H9 (cell line): ENCODE measurements at regions not wholly inside any gene's neighbourhood (a gene's known extent, or its start where the extent isn't known, plus 50 kb on each side); places are given as distances from the start of the nearest gene placed in this dataset.

Experiments used
- DNase-seq: peaks from one replicate; pipeline ENCODE4 v3.0.0-alpha.2; 2017
- H2AFZ ChIP-seq: one replicate; pipeline ENCODE4 v1.6.1; 2013; ENCODE audit warnings: mild to moderate bottlenecking, low read length, control low read depth, moderate library complexity
- H2AK5ac ChIP-seq: 2 replicates; pipeline ENCODE4 v1.6.1; 2013; ENCODE audit warnings: low read length, control low read depth, mixed read lengths; ENCODE audit not compliant: insufficient read length
- H2BK120ac ChIP-seq: one replicate; pipeline ENCODE4 v1.6.1; 2013; ENCODE audit warnings: low read depth, mild to moderate bottlenecking, low read length, control low read depth, inconsistent platforms; ENCODE audit not compliant: poor library complexity, severe bottlenecking
- H2BK12ac ChIP-seq: 2 replicates; pipeline ENCODE4 v1.6.1; 2013; ENCODE audit warnings: low read length, control low read depth, mixed read lengths, low read depth; ENCODE audit not compliant: insufficient read length
- H2BK15ac ChIP-seq: 2 replicates; pipeline ENCODE4 v1.6.1; 2013; ENCODE audit warnings: low read depth, low read length, control low read depth
- H2BK20ac ChIP-seq: one replicate; pipeline ENCODE4 v1.6.1; 2013; ENCODE audit warnings: low read depth, mild to moderate bottlenecking, low read length, control low read depth, inconsistent platforms; ENCODE audit not compliant: poor library complexity, severe bottlenecking
- H2BK5ac ChIP-seq: 2 replicates; pipeline ENCODE4 v1.6.1; 2013; ENCODE audit warnings: low read length, control low read depth, mixed read lengths; ENCODE audit not compliant: insufficient read length
- H3K14ac ChIP-seq: 2 replicates; pipeline ENCODE4 v1.6.1; 2013; ENCODE audit warnings: low read length, control low read depth; ENCODE audit not compliant: insufficient read depth
- H3K18ac ChIP-seq: 2 replicates; pipeline ENCODE4 v1.6.1; 2013; ENCODE audit warnings: low read depth, mild to moderate bottlenecking, mixed read lengths, low read length, control low read depth; ENCODE audit not compliant: insufficient read length
- H3K23ac ChIP-seq: 2 replicates; pipeline ENCODE4 v1.6.1; 2013; ENCODE audit warnings: low read length, control low read depth, mixed read lengths, low read depth; ENCODE audit not compliant: insufficient read length
- H3K23me2 ChIP-seq: 2 replicates; pipeline ENCODE4 v1.6.1; 2013; ENCODE audit warnings: low read depth, mild to moderate bottlenecking, mixed read lengths, low read length, control low read depth; ENCODE audit not compliant: insufficient read length, poor library complexity, severe bottlenecking
- H3K27ac ChIP-seq: 2 replicates; pipeline ENCODE4 v1.5.1; 2013; ENCODE audit warnings: low read length, control low read depth, mixed read lengths, low read depth; ENCODE audit not compliant: insufficient read length
- H3K27me3 ChIP-seq: 2 replicates; pipeline ENCODE4 v1.6.1; 2013; ENCODE audit warnings: low read length, control low read depth, inconsistent platforms; ENCODE audit not compliant: insufficient read depth
- H3K4ac ChIP-seq: 2 replicates; pipeline ENCODE4 v1.6.1; 2013; ENCODE audit warnings: low read depth, mild to moderate bottlenecking, control low read depth, inconsistent platforms, low read length, moderate library complexity
- H3K4me1 ChIP-seq: 2 replicates; pipeline ENCODE4 v1.6.1; 2013; ENCODE audit warnings: low read length, control low read depth, inconsistent platforms; ENCODE audit not compliant: insufficient read depth
- H3K4me2 ChIP-seq: 2 replicates; pipeline ENCODE4 v1.6.1; 2013; ENCODE audit warnings: low read length, control low read depth, mixed read lengths; ENCODE audit not compliant: insufficient read length, insufficient read depth
- H3K56ac ChIP-seq: 2 replicates; pipeline ENCODE4 v1.6.1; 2013; ENCODE audit warnings: low read depth, mild to moderate bottlenecking, mixed read lengths, low read length, control low read depth; ENCODE audit not compliant: insufficient read length
- H3K79me1 ChIP-seq: 2 replicates; pipeline ENCODE4 v1.6.1; 2013; ENCODE audit warnings: low read depth, mild to moderate bottlenecking, moderate library complexity, low read length, control low read depth, inconsistent platforms; ENCODE audit not compliant: insufficient read depth, poor library complexity, severe bottlenecking
- H3K79me2 ChIP-seq: 2 replicates; pipeline ENCODE4 v1.6.1; 2013; ENCODE audit warnings: low read length, control low read depth, inconsistent platforms; ENCODE audit not compliant: insufficient read depth
- H3K9ac ChIP-seq: 2 replicates; pipeline ENCODE4 v1.6.1; 2013; ENCODE audit warnings: low read length, control low read depth, mixed read lengths; ENCODE audit not compliant: insufficient read length; ENCODE audit errors: extremely low read depth
- H3K9me3 ChIP-seq: one replicate; pipeline ENCODE4 v1.6.1; 2013; ENCODE audit warnings: low read depth, low read length, inconsistent platforms; ENCODE audit not compliant: control insufficient read depth
- H3T11ph ChIP-seq: one replicate; pipeline ENCODE4 v1.6.1; 2013; ENCODE audit warnings: mild to moderate bottlenecking, low read length, control low read depth, inconsistent platforms
- H4K20me1 ChIP-seq: one replicate; pipeline ENCODE4 v1.6.1; 2013; ENCODE audit not compliant: control insufficient read depth, insufficient read length, insufficient read depth
- H4K5ac ChIP-seq: 2 replicates; pipeline ENCODE4 v1.6.1; 2013; ENCODE audit warnings: low read depth, mild to moderate bottlenecking, mixed read lengths, low read length, control low read depth; ENCODE audit not compliant: insufficient read length
- H4K8ac ChIP-seq: replicated peaks from 2 replicates; pipeline ENCODE4 v1.6.1; 2013; ENCODE audit warnings: low read length, control low read depth, mixed read lengths, low read depth; ENCODE audit not compliant: insufficient read length
- H4K91ac ChIP-seq: 2 replicates; pipeline ENCODE4 v1.6.1; 2013; ENCODE audit warnings: low read depth, mild to moderate bottlenecking, moderate library complexity, mixed read lengths, low read length, control low read depth; ENCODE audit not compliant: insufficient read length
- H3K27ac Mint-ChIP-seq, 3 experiments: 2 replicates in 2 of 3; 3 replicates in 1 of 3; pipeline ENCODE4 v1.8.0; 2020 to 2021; ENCODE audit warnings: mixed read lengths in 3 of 3, mild to moderate bottlenecking in 1 of 3, moderate library complexity in 1 of 3
- H3K27me3 Mint-ChIP-seq: 2 replicates; pipeline ENCODE4 v1.8.0; 2021; ENCODE audit warnings: low read depth, mild to moderate bottlenecking, moderate library complexity, mixed read lengths
- H3K36me3 Mint-ChIP-seq, 3 experiments: 2 replicates in 2 of 3; 3 replicates in 1 of 3; pipeline ENCODE4 v1.8.0; 2020 to 2021; ENCODE audit warnings: low read depth in 3 of 3, mixed read lengths in 3 of 3; ENCODE audit not compliant: insufficient read depth in 1 of 3
- H3K4me1 Mint-ChIP-seq, 2 experiments: 2 replicates each; pipeline ENCODE4 v1.8.0; 2020; ENCODE audit warnings: mixed read lengths in 2 of 2
- H3K4me3 Mint-ChIP-seq, 2 experiments: 2 replicates in 1 of 2; 3 replicates in 1 of 2; pipeline ENCODE4 v1.8.0; 2020 to 2021; ENCODE audit warnings: mild to moderate bottlenecking in 2 of 2, mixed read lengths in 2 of 2, moderate library complexity in 1 of 2
- H3K9me3 Mint-ChIP-seq, 2 experiments: 2 replicates in 1 of 2; 3 replicates in 1 of 2; pipeline ENCODE4 v1.8.0; 2020; ENCODE audit warnings: mild to moderate bottlenecking in 2 of 2, mixed read lengths in 2 of 2, moderate library complexity in 1 of 2
- WGBS: extraction: QIAGEN DNeasy Blood & Tissue Kit; methylation state at CpG from one replicate; pipeline ENCODE4 v1.1.7; 2013; ENCODE audit warnings: missing lambda C conversion rate, low lambda C conversion rate, mixed read lengths; ENCODE audit not compliant: insufficient read length; ENCODE audit errors: extremely low coverage; 5-methylcytosine and 5-hydroxymethylcytosine counted together
- TF ChIP-seq, protein P1 (sequence below): fragments of 200-600 bp; sonication (generic); conservative IDR thresholded peaks from 3 replicates; pipeline ENCODE4 v1.8.0; 2021; ENCODE audit warnings: antibody characterized with exemption, mild to moderate bottlenecking

GRCh38 chr20:11687546-11688292, 230.0 kb upstream of the BTBD3 start:
- H3K23ac ChIP-seq = no peak overlapping the region
- no CpG with 5 or more reads among the region's 7 CpGs for WGBS
- TF ChIP-seq, protein P1, sequence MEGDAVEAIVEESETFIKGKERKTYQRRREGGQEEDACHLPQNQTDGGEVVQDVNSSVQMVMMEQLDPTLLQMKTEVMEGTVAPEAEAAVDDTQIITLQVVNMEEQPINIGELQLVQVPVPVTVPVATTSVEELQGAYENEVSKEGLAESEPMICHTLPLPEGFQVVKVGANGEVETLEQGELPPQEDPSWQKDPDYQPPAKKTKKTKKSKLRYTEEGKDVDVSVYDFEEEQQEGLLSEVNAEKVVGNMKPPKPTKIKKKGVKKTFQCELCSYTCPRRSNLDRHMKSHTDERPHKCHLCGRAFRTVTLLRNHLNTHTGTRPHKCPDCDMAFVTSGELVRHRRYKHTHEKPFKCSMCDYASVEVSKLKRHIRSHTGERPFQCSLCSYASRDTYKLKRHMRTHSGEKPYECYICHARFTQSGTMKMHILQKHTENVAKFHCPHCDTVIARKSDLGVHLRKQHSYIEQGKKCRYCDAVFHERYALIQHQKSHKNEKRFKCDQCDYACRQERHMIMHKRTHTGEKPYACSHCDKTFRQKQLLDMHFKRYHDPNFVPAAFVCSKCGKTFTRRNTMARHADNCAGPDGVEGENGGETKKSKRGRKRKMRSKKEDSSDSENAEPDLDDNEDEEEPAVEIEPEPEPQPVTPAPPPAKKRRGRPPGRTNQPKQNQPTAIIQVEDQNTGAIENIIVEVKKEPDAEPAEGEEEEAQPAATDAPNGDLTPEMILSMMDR = no peak
- no peak overlapping the region for H2BK20ac ChIP-seq
- no peak overlapping the region for H3K56ac ChIP-seq
- H3K4me3 Mint-ChIP-seq = 0 out of 5 replicates have a peak overlapping the region, but pooled peaks of 1 of the 2 experiments have one; percentile 54
- H3K9me3 Mint-ChIP-seq = no peaks in the 10 kb centered on the region
- H3K79me1 ChIP-seq = no peaks in the 10 kb centered on the region
- no peak overlapping the region for H3T11ph ChIP-seq
- peaks cover 5% of the 10 kb centered on the region for H3K23me2 ChIP-seq
- no peaks in the 10 kb centered on the region for H3K79me2 ChIP-seq
- no peak for DNase-seq
- H3K36me3 Mint-ChIP-seq = no peaks in the 10 kb centered on the region
- H4K8ac ChIP-seq = no peak overlapping the region
- H2AK5ac ChIP-seq = no peak overlapping the region
- H4K20me1 ChIP-seq = no peaks in the 10 kb centered on the region
- H3K27ac ChIP-seq = no peak overlapping the region
- no peak overlapping the region for H3K18ac ChIP-seq
- H3K27ac Mint-ChIP-seq = no peak overlapping the region
- no peak overlapping the region for H2BK15ac ChIP-seq
- no peak overlapping the region for H3K4ac ChIP-seq
- no peaks in the 10 kb centered on the region for H3K9me3 ChIP-seq
- no peak overlapping the region for H3K14ac ChIP-seq
- H2BK5ac ChIP-seq = no peak overlapping the region
- no peak overlapping the region for H4K91ac ChIP-seq
- peaks cover 8 to 15% of the 10 kb centered on the region in 2 experiments for H3K4me1 Mint-ChIP-seq
- H2AFZ ChIP-seq = no peak overlapping the region
- peaks cover 20% of the 10 kb centered on the region for H3K27me3 Mint-ChIP-seq
- peak overlapping the region; percentile 58 for H3K4me2 ChIP-seq
- H3K27me3 ChIP-seq = peaks cover 5% of the 10 kb centered on the region; the same call in 1 of the 2 replicates
- H3K9ac ChIP-seq = no peak overlapping the region
- 0 out of 2 replicates have a peak, but pooled peaks cover 2% of the 10 kb centered on the region for H3K4me1 ChIP-seq
- no peak overlapping the region for H4K5ac ChIP-seq
- no peak overlapping the region for H2BK12ac ChIP-seq
- no peak overlapping the region for H2BK120ac ChIP-seq
